Fibroblast of lung (primary cell): ENCODE measurements at regions not wholly inside any gene's neighbourhood (a gene's known extent, or its start where the extent isn't known, plus 50 kb on each side); places are given as distances from the start of the nearest gene placed in this dataset.

Experiments
- DNase-seq, 2 donors: peaks; one replicate each; pipeline versions ENCODE4 v3.0.0 to v3.0.0-alpha.2; 2010; ENCODE audit warnings: low read depth in 2 of 2
- H2AFZ ChIP-seq: 2 replicates; pipeline ENCODE4 v1.5.1; 2012; ENCODE audit warnings: low read length, control low read depth, inconsistent platforms
- H3K27ac ChIP-seq: 2 replicates; pipeline ENCODE4 v1.5.1; 2011; ENCODE audit warnings: low read length, control low read depth; ENCODE audit not compliant: insufficient read depth
- H3K27me3 ChIP-seq: 2 replicates; pipeline ENCODE4 v1.5.1; 2011; ENCODE audit warnings: mild to moderate bottlenecking, low read length; ENCODE audit not compliant: control insufficient read depth, insufficient read depth
- H3K36me3 ChIP-seq: 2 replicates; pipeline ENCODE4 v1.5.1; 2011; ENCODE audit warnings: low read length; ENCODE audit not compliant: control insufficient read depth, insufficient read depth
- H3K4me1 ChIP-seq: 2 replicates; pipeline ENCODE4 v1.5.1; 2011; ENCODE audit warnings: low read length; ENCODE audit not compliant: control insufficient read depth, insufficient read depth; ENCODE audit errors: extremely low read depth
- H3K4me2 ChIP-seq: 2 replicates; pipeline ENCODE4 v1.5.1; 2011; ENCODE audit warnings: low read length, control low read depth; ENCODE audit not compliant: insufficient read depth; ENCODE audit errors: extremely low read depth
- H3K4me3 ChIP-seq, 4 experiments: fragments of 200-600 bp in 1 of 4; sonication (generic) in 1 of 4; replicated peaks in 1 of 4; 2 replicates each; pipeline ENCODE4 v1.5.1; 2011 to 2016; ENCODE audit warnings: low read length in 4 of 4, low read depth in 3 of 4, mild to moderate bottlenecking in 3 of 4, control low read depth in 2 of 4, inconsistent platforms in 1 of 4, mixed read lengths in 1 of 4; ENCODE audit not compliant: insufficient read depth in 1 of 4; ENCODE audit errors: control extremely low read depth in 1 of 4
- H3K79me2 ChIP-seq: 2 replicates; pipeline ENCODE4 v1.5.1; 2012; ENCODE audit warnings: mild to moderate bottlenecking, low read length, inconsistent platforms; ENCODE audit not compliant: control insufficient read depth, insufficient read depth
- H3K9ac ChIP-seq: 2 replicates; pipeline ENCODE4 v1.5.1; 2011; ENCODE audit warnings: mild to moderate bottlenecking, low read length, control low read depth; ENCODE audit not compliant: insufficient read depth
- H3K9me3 ChIP-seq: 2 replicates; pipeline ENCODE4 v1.5.1; 2012; ENCODE audit warnings: low read depth, low read length; ENCODE audit not compliant: control insufficient read depth, insufficient read depth
- H4K20me1 ChIP-seq: 2 replicates; pipeline ENCODE4 v1.5.1; 2011; ENCODE audit warnings: low read length; ENCODE audit not compliant: control insufficient read depth, insufficient read depth; ENCODE audit errors: extremely low read depth
- EZH2 ChIP-seq: IDR thresholded peaks from 2 replicates; pipeline ENCODE4 v1.5.1; 2012; ENCODE audit warnings: low read length, control low read depth, mild to moderate bottlenecking; ENCODE audit errors: missing control alignments
- TF ChIP-seq, protein P1 (sequence below), 2 donors: IDR thresholded peaks in 1 of 2; conservative IDR thresholded peaks in 1 of 2; 1 replicate in 1 of 2; 2 replicates in 1 of 2; pipeline ENCODE4 v1.5.1; 2011 to 2012; ENCODE audit warnings: low read length in 2 of 2, control low read depth in 1 of 2, inconsistent platforms in 1 of 2, low read depth in 1 of 2, mild to moderate bottlenecking in 1 of 2

DNA sequence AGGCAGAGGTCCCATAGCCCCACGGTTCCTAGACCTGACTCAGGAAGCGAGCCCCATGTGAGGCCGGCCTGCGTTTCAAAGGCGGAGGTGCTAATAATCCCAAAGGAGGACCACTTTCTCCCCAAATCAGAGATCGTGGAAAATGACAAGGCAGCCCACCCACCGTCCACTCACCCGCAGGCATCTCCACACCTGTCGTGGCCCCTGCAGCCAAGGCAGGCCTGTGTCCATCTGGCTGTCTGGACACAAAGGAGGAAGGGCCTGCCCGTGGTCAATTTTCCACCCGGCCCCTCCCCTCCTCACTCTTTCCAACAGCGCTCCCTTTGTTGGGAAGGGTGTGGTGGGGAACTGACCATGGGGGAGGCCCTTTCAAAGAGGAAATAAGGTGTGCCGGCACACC lies 125.3 kb upstream of the TMEM132D start:
- DNase-seq = no peak
- H3K79me2 ChIP-seq = no peaks in the 10 kb centered on the region
- TF ChIP-seq, protein P1, sequence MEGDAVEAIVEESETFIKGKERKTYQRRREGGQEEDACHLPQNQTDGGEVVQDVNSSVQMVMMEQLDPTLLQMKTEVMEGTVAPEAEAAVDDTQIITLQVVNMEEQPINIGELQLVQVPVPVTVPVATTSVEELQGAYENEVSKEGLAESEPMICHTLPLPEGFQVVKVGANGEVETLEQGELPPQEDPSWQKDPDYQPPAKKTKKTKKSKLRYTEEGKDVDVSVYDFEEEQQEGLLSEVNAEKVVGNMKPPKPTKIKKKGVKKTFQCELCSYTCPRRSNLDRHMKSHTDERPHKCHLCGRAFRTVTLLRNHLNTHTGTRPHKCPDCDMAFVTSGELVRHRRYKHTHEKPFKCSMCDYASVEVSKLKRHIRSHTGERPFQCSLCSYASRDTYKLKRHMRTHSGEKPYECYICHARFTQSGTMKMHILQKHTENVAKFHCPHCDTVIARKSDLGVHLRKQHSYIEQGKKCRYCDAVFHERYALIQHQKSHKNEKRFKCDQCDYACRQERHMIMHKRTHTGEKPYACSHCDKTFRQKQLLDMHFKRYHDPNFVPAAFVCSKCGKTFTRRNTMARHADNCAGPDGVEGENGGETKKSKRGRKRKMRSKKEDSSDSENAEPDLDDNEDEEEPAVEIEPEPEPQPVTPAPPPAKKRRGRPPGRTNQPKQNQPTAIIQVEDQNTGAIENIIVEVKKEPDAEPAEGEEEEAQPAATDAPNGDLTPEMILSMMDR (conservative IDR thresholded peaks at IDR 0.05 in 1 of 2, IDR thresholded peaks at IDR 0.05 in 1 of 2; ENCODE audit: low read depth in 1 of 2, low read length in 2 of 2) = no peak
- H3K27me3 ChIP-seq = no peaks in the 10 kb centered on the region
- H3K9ac ChIP-seq = no peak overlapping the region
- H3K36me3 ChIP-seq = no peaks in the 10 kb centered on the region
- no peak overlapping the region for H3K4me3 ChIP-seq
- H3K27ac ChIP-seq = no peak overlapping the region
- no peak overlapping the region for H2AFZ ChIP-seq
- no peaks in the 10 kb centered on the region for H3K9me3 ChIP-seq
- H3K4me1 ChIP-seq = no peaks in the 10 kb centered on the region
- H3K4me2 ChIP-seq = no peak overlapping the region
- no peaks in the 10 kb centered on the region for H4K20me1 ChIP-seq

GRCh38 chr12:130031041-130031440 lies 127.2 kb upstream of the TMEM132D start:
- no peak overlapping the region for H3K4me2 ChIP-seq
- DNase-seq = no peak
- H4K20me1 ChIP-seq = no peaks in the 10 kb centered on the region
- H3K27ac ChIP-seq = no peak overlapping the region
- no peaks in the 10 kb centered on the region for H3K79me2 ChIP-seq
- no peak overlapping the region for H3K4me3 ChIP-seq
- no peak overlapping the region for H3K9ac ChIP-seq
- no peak overlapping the region for H2AFZ ChIP-seq
- no peaks in the 10 kb centered on the region for H3K27me3 ChIP-seq
- no peaks in the 10 kb centered on the region for H3K4me1 ChIP-seq
- no peak for TF ChIP-seq EZH2
- TF ChIP-seq, protein P1 (conservative IDR thresholded peaks at IDR 0.05 in 1 of 2, IDR thresholded peaks at IDR 0.05 in 1 of 2; ENCODE audit: low read depth in 1 of 2, low read length in 2 of 2) = no peak
- no peaks in the 10 kb centered on the region for H3K36me3 ChIP-seq
- no peaks in the 10 kb centered on the region for H3K9me3 ChIP-seq

- Histone ChIP-seq H3K79me2 (no peaks in the 10 kb centered on the region), H3K4me1 (no peaks in the 10 kb centered on the region), H2AFZ (no peak overlapping the region), H3K36me3 (no peaks in the 10 kb centered on the region), H3K4me3 (no peak overlapping the region), H3K27me3 (no peaks in the 10 kb centered on the region), H4K20me1 (no peaks in the 10 kb centered on the region), H3K27ac (no peak overlapping the region), H3K9me3 (no peaks in the 10 kb centered on the region), H3K4me2 (no peak overlapping the region), H3K9ac (no peak overlapping the region)
- no peak for DNase-seq
- TF ChIP-seq, protein P1 (conservative IDR thresholded peaks at IDR 0.05 in 1 of 2, IDR thresholded peaks at IDR 0.05 in 1 of 2; ENCODE audit: low read depth in 1 of 2, low read length in 2 of 2) = peak; percentile 44 to 71
- TF ChIP-seq EZH2 = no peak
These were observed 127.9 kb upstream of the TMEM132D start for GRCh38 chr12:130031571-130032189.
